Naive thymus-derived CD8-positive, alpha-beta T cell (primary cell): ENCODE measurements at regions not wholly inside any gene's neighbourhood (a gene's known extent, or its start where the extent isn't known, plus 50 kb on each side); places are given as distances from the start of the nearest gene placed in this dataset.

ENCODE experiments used
- ATAC-seq, 2 donors: fragments of 150-1000 bp; cut with Tn5 transposase in 1 of 2; sonication (Bioruptor Pico), chemical (Tn5 transposase) in 1 of 2; 1 replicate in 1 of 2; 2 replicates in 1 of 2; pipeline ENCODE4 v1.10.0; 2021; ENCODE audit warnings: mild to moderate bottlenecking in 2 of 2, moderate library complexity in 2 of 2
- POLR2A ChIA-PET: fragments of 350-600 bp; sonication (Branson Sonifier 250); formaldehyde crosslinking; loops from one replicate; lab custom pipeline; 2021; ENCODE audit warnings: antibody characterized with exemption; lab: Charles Lee
- DNase-seq, 10 donors: peaks; one replicate each; pipeline versions ENCODE4 v3.0.0 to v3.0.0-alpha.2; 2020 to 2022
- H3K27ac Mint-ChIP-seq, 10 donors: one replicate each; pipeline ENCODE4 v1.8.0; 2020 to 2022; ENCODE audit warnings: mild to moderate bottlenecking in 10 of 10, mixed read lengths in 10 of 10, moderate library complexity in 4 of 10, inconsistent platforms in 1 of 10
- H3K27me3 Mint-ChIP-seq, 5 donors: one replicate each; pipeline ENCODE4 v1.8.0; 2021 to 2022; ENCODE audit warnings: mixed read lengths in 5 of 5
- H3K36me3 Mint-ChIP-seq, 3 donors: one replicate each; pipeline ENCODE4 v1.8.0; 2020 to 2022; ENCODE audit warnings: mixed read lengths in 3 of 3, mild to moderate bottlenecking in 2 of 3, inconsistent platforms in 1 of 3
- H3K4me1 Mint-ChIP-seq, 4 donors: one replicate each; pipeline ENCODE4 v1.8.0; 2021 to 2022; ENCODE audit warnings: mixed read lengths in 4 of 4
- H3K4me3 Mint-ChIP-seq, 10 donors: one replicate each; pipeline ENCODE4 v1.8.0; 2020 to 2022; ENCODE audit warnings: mild to moderate bottlenecking in 10 of 10, mixed read lengths in 10 of 10, moderate library complexity in 6 of 10, inconsistent platforms in 1 of 10
- H3K9me3 Mint-ChIP-seq, 9 donors: one replicate each; pipeline ENCODE4 v1.8.0; 2020 to 2022; ENCODE audit warnings: mixed read lengths in 9 of 9, mild to moderate bottlenecking in 3 of 9, inconsistent platforms in 1 of 9, moderate library complexity in 1 of 9

DNA sequence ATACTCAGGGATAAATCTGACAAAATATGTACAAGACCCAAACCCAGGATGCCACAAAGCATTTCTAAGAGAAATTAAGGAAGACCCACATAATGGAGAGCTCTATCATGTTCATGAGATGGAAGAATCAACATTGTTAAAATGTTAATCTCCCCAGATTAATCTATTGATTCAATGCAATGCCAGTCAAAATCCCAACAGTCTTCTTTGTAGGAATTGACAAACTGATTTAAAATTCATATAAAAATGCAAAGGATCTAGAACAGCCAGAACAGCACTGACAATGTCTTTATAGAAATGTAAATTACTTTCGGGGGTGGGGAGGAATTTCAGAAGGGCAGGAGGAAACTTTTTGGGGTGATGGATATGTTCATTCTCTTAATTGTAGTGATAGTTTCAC lies 281.6 kb upstream of the SEMA6A start:
- peaks cover 0 to 2% (median 0%) of the 10 kb centered on the region in 9 donors for H3K9me3 Mint-ChIP-seq
- H3K27ac Mint-ChIP-seq: no peak overlapping the region
- ATAC-seq (no peak), DNase-seq (no peak)
- H3K4me1 Mint-ChIP-seq: no peaks in the 10 kb centered on the region
- POLR2A ChIA-PET: no interaction called here
- peaks cover 0 to 3% (median 0%) of the 10 kb centered on the region in 5 donors for H3K27me3 Mint-ChIP-seq
- H3K4me3 Mint-ChIP-seq: no peak overlapping the region
- no peaks in the 10 kb centered on the region for H3K36me3 Mint-ChIP-seq

DNA sequence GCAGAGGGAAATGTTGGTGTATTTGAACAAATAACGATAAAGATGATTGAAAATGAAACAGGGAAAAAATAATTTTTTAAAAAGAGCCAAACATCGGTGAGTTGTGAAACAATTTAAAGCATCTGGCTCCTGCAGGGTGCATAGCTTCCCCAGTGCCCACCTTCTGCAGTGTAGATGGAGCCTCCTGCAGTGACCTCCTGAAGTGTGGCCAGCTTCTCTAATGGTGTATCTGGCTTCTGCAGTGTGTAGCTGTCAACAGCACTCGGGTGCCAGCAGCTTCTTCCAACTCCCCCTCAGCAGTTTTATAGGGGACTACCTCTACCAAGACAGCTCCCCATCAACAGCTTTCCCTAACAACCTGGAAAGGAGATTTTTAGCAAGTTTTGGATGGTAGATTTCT lies 279.4 kb upstream of the SEMA6A start:
- POLR2A ChIA-PET: no interaction called here
- peaks cover 0 to 5% (median 0%) of the 10 kb centered on the region in 5 donors for H3K27me3 Mint-ChIP-seq

DNA sequence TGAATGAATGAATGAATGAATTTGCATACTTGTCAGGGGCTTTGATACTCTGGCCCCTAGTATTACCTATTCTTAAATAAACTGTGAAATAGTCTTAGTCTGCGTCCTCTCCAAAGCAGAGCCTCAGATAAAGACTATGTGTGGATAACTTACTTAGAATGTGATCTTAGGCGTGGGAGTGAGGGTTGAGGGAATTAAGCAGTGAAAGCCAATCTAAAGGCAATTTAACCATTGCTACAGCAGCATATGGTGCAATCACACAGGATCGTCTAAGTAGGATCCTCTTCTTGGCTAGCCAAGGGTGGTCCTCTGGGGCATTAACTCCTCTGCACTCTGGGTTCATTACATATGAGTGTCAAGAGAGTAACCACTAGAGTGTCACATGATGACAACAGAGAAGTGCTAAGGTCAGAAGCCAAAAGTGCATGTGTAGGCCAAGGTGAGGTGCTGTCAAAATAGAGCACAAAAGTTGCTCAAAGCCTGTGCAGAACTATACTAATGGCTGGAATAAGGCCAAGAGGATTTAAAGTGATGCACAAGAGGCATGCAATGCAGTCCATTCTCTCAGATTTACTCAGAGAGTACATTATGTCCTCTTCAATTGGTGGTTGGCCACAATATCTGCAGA lies 274.4 kb upstream of the SEMA6A start:
- H3K36me3 Mint-ChIP-seq: no peaks in the 10 kb centered on the region
- H3K4me1 Mint-ChIP-seq: no peaks in the 10 kb centered on the region
- peaks cover 0 to 6% (median 0%) of the 10 kb centered on the region in 9 donors for H3K9me3 Mint-ChIP-seq
- ATAC-seq: no peak
- no peak for DNase-seq
- peaks cover 0 to 5% (median 0%) of the 10 kb centered on the region in 5 donors for H3K27me3 Mint-ChIP-seq
- no peak overlapping the region for H3K4me3 Mint-ChIP-seq
- POLR2A ChIA-PET: no interaction called here
- H3K27ac Mint-ChIP-seq: no peak overlapping the region

More for the DNA sequence above, 279.4 kb upstream of the SEMA6A start:
- DNase-seq: no peak
- peaks cover 0 to 6% (median 0%) of the 10 kb centered on the region in 9 donors for H3K9me3 Mint-ChIP-seq
- H3K4me3 Mint-ChIP-seq: no peak overlapping the region
- H3K4me1 Mint-ChIP-seq: no peaks in the 10 kb centered on the region
- no peak overlapping the region for H3K27ac Mint-ChIP-seq
- ATAC-seq: no peak
- H3K36me3 Mint-ChIP-seq: no peaks in the 10 kb centered on the region

DNA sequence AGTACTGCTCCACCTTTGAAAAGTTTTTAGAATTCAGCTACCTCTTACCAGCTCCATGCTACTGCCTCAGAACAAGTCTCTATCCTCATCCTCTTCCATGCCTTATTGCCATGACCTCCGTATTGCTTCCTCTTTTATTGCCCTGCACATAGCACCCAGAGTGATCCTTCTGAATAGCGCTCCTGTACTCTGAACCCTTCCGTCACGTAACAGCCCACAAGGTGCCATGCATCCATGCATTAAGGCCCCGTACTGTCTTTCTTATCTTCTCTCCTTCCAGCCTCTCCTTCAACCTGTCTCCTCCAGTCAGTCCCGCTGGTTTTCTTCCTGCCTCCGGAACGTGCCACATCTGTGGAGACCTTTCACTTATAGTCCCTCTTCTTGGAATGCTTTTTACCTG lies 273.3 kb upstream of the SEMA6A start:
- DNase-seq: no peak
- Mint-ChIP-seq H3K4me1 (no peaks in the 10 kb centered on the region), H3K36me3 (no peaks in the 10 kb centered on the region), H3K27me3 (peaks cover 0 to 5% (median 0%) of the 10 kb centered on the region in 5 donors), H3K9me3 (peaks cover 0 to 8% (median 0%) of the 10 kb centered on the region in 9 donors), H3K27ac (no peak overlapping the region), H3K4me3 (no peak overlapping the region)
- ATAC-seq: no peak
- POLR2A ChIA-PET: no interaction called here

DNA sequence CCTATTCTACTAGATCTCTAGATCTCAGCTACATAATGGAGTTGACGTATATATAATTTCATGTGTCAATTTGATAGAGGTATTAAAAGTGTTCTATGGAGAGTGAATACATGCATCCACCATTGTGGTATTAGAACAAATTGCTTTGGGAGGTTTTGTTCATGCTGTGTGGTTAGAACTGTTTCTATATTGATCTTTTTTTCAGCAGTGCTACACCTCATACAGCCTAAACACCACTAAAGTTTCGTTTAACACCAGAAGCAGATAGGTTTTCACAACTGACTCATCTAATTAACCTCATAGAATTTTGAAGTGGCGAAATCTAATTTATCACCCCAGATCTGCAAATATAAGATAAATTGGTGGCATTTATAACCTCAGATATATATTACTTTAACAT lies 269.4 kb upstream of the SEMA6A start:
- Mint-ChIP-seq H3K36me3 (no peaks in the 10 kb centered on the region), H3K4me1 (no peaks in the 10 kb centered on the region), H3K27ac (no peak overlapping the region), H3K4me3 (no peak overlapping the region), H3K9me3 (peaks cover 0 to 8% (median 0%) of the 10 kb centered on the region in 9 donors), H3K27me3 (peaks cover 0 to 2% (median 0%) of the 10 kb centered on the region in 5 donors)
- no peak for DNase-seq
- POLR2A ChIA-PET: no interaction called here
- no peak for ATAC-seq

DNA sequence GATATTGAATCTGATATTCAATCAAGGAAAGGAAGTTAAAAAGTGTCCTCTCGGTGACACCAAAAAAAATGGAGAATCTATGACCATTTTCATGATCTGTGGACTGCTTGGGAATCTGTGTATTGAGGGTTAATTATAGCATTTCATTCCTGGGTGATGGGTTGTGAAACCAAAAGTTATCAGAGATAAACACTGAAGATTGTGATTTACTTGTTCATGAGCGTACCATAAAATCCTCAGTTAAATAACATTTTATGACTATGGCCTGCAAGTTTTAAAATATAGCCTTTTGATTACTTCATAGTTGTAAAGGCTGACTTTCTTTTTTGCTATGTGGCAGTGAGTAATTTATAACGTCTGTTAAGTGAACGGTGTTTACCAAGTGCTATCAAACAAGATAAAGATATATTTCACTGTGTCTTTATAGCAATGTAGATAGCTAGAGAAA lies 267.9 kb upstream of the SEMA6A start:
- no peaks in the 10 kb centered on the region for H3K4me1 Mint-ChIP-seq
- H3K9me3 Mint-ChIP-seq: peaks cover 0 to 7% (median 0%) of the 10 kb centered on the region in 9 donors
- no peak for ATAC-seq
- peaks cover 0 to 2% (median 0%) of the 10 kb centered on the region in 5 donors for H3K27me3 Mint-ChIP-seq
- no peak for DNase-seq
- H3K27ac Mint-ChIP-seq: no peak overlapping the region
- no peak overlapping the region for H3K4me3 Mint-ChIP-seq
- no peaks in the 10 kb centered on the region for H3K36me3 Mint-ChIP-seq
- POLR2A ChIA-PET: no interaction called here

DNA sequence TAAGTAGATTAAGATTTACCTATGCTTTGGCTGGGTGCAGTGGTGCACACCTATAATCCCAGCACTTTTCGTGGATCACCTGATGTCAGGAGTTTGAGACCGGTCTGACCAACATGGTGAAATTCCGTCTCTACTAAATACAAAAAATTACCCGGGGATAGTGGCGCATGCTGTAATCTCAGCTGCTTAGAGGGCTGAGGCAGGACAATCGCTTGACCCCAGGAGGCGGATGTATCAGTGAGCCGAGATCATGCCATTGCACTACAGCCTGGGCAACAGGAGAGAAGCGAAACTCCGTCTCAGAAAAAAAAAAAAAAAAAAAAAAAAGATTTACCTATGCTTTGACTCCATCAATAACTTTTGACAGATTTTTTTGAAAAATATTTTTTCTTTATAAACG lies 267.1 kb upstream of the SEMA6A start:
- Mint-ChIP-seq H3K4me1 (no peaks in the 10 kb centered on the region), H3K27ac (no peak overlapping the region), H3K4me3 (no peak overlapping the region), H3K9me3 (peaks cover 0 to 7% (median 0%) of the 10 kb centered on the region in 9 donors), H3K27me3 (peaks cover 0 to 3% (median 0%) of the 10 kb centered on the region in 5 donors), H3K36me3 (no peaks in the 10 kb centered on the region)
- POLR2A ChIA-PET: no interaction called here
- DNase-seq: no peak
- ATAC-seq: no peak

DNA sequence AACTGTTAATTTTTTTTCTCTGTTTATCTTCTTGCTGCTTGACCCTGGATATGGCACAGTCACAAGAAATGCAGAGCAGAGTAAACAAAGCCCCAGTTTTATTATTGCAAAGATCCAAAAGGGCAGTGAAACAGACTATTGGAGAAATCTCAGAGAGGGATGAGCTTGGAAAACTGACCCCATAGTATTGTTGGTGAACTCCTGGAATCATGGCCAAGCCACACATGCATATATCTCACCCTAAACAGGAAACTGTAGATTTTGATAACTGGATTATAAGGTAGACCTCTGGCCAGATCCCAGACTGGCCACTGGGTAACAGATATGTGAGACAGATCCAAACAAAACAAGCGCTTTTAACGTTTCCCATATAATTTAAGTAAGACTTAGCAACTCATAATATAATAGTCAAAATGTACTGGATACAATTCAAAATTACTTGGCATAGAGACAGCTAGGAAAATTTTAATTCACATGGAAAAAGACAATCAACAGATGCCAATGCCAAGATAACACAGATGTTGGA lies 263.5 kb upstream of the SEMA6A start:
- Mint-ChIP-seq H3K9me3 (peaks cover 0 to 3% (median 0%) of the 10 kb centered on the region in 9 donors), H3K36me3 (no peaks in the 10 kb centered on the region), H3K4me3 (no peak overlapping the region), H3K27me3 (peaks cover 0 to 3% (median 0%) of the 10 kb centered on the region in 5 donors), H3K27ac (no peak overlapping the region), H3K4me1 (no peaks in the 10 kb centered on the region)
- no peak for ATAC-seq
- no peak for DNase-seq
- POLR2A ChIA-PET: no interaction called here

DNA sequence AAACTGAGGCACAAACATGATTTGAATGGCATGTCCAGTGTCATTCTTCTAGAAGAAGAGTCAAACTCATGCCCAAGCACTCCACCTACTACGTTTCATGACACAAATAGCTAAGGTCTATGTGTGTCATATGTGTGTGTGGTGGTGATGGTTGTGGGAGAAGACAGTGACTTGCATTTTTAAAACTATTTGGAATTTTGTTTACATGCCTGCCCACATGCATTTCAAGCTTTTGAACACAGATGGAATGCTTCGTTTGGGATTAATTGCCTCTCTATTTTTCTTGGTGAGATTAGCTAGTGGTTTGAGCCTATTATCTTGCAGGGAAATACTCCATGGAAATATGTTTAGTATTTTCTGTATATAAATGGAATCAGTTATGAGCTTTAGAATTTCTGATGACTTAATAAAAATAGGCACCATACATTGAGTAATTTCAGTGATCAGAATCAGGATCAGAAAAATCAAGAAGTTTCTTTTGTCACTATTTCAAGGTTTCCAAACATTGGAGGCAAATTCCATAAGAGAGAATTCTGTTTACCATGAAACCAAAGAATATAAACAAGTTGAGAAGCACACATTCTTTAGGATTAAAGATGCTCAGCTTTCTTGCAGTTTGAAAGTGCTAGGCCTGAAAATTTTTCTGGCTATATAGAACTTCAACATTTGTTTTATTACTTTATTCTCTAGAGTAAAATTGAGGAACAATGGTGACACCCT lies 260.3 kb upstream of the SEMA6A start:
- H3K9me3 Mint-ChIP-seq: peaks cover 0 to 3% (median 0%) of the 10 kb centered on the region in 9 donors
- H3K27me3 Mint-ChIP-seq: peaks cover 0 to 3% (median 0%) of the 10 kb centered on the region in 5 donors
- H3K4me1 Mint-ChIP-seq: no peaks in the 10 kb centered on the region
- DNase-seq (no peak), ATAC-seq (no peak)
- no peaks in the 10 kb centered on the region for H3K36me3 Mint-ChIP-seq
- POLR2A ChIA-PET: no interaction called here
- H3K4me3 Mint-ChIP-seq: no peak overlapping the region
- H3K27ac Mint-ChIP-seq: no peak overlapping the region

DNA sequence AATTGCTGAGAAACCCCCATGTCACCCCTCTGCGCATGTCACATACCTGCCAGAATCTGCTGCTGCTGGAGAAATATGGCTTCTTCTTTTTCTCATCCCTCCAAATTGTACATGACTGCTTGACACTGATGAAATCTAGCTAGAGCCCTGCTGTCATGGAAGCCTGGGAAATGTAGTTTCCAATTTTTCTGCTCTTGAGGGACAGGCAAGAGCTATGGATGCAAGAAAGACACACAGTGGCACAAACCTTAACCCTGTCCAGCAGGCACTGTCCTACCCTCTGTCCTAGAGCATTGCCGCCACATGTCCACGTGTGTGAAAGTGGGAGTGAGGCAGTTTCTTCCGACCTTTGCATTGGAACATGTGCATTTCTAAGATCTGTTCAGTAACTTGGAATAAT lies 255.5 kb upstream of the SEMA6A start:
- no peak overlapping the region for H3K27ac Mint-ChIP-seq
- no peak overlapping the region for H3K4me3 Mint-ChIP-seq
- no peaks in the 10 kb centered on the region for H3K4me1 Mint-ChIP-seq
- H3K36me3 Mint-ChIP-seq: no peaks in the 10 kb centered on the region
- H3K9me3 Mint-ChIP-seq: peaks cover 0 to 4% (median 0%) of the 10 kb centered on the region in 9 donors
- H3K27me3 Mint-ChIP-seq: no peaks in the 10 kb centered on the region
- ATAC-seq (no peak), DNase-seq (no peak)
- POLR2A ChIA-PET: no interaction called here

DNA sequence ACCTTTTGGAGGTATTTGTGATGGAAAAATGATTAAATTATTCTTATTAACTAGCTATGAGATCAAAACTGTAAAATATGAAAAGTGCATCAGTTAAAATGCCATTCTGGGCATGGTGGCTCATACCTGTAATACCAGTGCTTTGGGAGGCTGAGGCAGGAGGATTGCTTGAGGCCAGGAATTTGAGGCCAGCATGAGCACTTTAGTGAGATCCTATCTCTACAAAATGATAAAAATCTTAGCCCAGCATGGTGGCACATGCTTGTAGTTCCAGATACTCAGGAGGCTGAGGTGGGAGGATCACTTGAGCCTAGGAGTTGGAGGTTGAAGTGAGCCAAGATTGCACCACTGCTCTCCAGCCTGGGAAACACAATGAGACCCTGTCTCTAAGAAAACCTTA lies 252.5 kb upstream of the SEMA6A start:
- Mint-ChIP-seq H3K36me3 (no peaks in the 10 kb centered on the region), H3K4me3 (no peak overlapping the region), H3K27ac (no peak overlapping the region), H3K27me3 (peaks cover 0 to 4% (median 0%) of the 10 kb centered on the region in 5 donors), H3K9me3 (peaks cover 0 to 4% (median 0%) of the 10 kb centered on the region in 9 donors), H3K4me1 (no peaks in the 10 kb centered on the region)
- POLR2A ChIA-PET: no interaction called here
- no peak for ATAC-seq
- no peak for DNase-seq

DNA sequence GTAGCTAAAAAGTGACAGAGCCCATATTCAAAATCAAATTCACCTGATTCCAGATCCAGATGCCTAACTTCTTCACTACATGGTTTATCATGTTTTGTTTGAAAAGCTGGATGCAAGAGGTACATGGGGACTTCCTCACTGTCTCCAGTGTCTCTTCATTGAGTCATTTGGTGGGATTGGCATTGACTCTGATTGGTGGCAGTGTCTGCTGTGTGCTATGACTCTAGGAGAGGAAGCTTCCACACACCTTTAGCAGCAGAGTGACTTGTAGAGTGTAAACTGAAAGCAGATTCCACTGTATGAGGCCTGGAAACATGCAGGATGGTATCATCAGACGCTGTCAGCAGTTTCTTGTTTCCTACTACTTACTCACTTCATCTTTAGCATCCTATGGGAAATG lies 250.9 kb upstream of the SEMA6A start:
- Mint-ChIP-seq H3K27ac (no peak overlapping the region), H3K27me3 (peaks cover 0 to 5% (median 0%) of the 10 kb centered on the region in 5 donors), H3K4me3 (no peak overlapping the region), H3K4me1 (no peaks in the 10 kb centered on the region), H3K9me3 (peaks cover 0 to 4% (median 0%) of the 10 kb centered on the region in 9 donors), H3K36me3 (no peaks in the 10 kb centered on the region)
- no peak for ATAC-seq
- no peak for DNase-seq
- POLR2A ChIA-PET: no interaction called here

DNA sequence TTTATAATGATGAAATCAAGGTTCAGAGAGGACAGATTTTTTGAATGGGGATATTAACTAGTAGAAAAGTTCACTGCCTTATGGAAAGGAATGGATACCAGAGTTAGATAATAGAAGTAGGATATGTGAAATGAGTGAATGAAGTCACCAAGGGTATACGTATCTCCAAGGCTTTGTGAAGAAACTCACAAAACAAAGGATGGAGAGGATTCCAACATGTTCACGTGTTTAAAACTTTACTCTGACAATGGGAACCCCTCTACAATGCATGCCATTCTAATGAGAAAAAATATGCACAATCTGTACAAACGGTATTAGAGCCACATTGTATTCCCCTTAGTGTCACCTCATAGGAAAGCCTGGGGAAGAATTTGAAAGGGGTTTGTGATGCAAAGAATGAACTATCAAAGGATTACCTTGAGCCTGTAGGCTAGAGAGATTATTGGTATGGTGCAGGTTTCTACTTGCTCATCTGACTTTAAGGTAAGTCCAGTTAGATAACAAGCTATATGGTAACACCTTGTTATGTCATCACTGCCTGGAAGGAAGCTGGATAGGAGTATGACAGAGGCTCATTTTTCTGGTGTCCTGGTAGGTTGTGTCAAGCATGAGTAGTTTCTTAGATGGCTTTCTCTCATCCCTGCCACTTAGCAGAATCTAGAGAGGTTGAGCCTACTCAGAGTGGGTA lies 250.3 kb upstream of the SEMA6A start:
- Mint-ChIP-seq H3K27me3 (peaks cover 0 to 5% (median 0%) of the 10 kb centered on the region in 5 donors), H3K36me3 (no peaks in the 10 kb centered on the region), H3K9me3 (peaks cover 0 to 4% (median 0%) of the 10 kb centered on the region in 9 donors), H3K4me1 (no peaks in the 10 kb centered on the region), H3K27ac (no peak overlapping the region), H3K4me3 (no peak overlapping the region)
- POLR2A ChIA-PET: no interaction called here
- DNase-seq (no peak), ATAC-seq (no peak)
